ENCODE measurements at regions not wholly inside any gene's neighbourhood (a gene's known extent, or its start where the extent isn't known, plus 50 kb on each side); places are given as distances from the start of the nearest gene placed in this dataset.

GRCh38 chr11:134716582-134716981, 304.5 kb upstream of the B3GAT1 start:
- no peak for DNase-seq

GRCh38 chr11:134714021-134714656, 302.1 kb upstream of the B3GAT1 start:
- no peak for DNase-seq

GRCh38 chr11:134712228-134713145, 300.4 kb upstream of the B3GAT1 start:
- DNase-seq, result no peak

GRCh38 chr11:134711588-134711987, 299.5 kb upstream of the B3GAT1 start:
- no peak for DNase-seq

DNA sequence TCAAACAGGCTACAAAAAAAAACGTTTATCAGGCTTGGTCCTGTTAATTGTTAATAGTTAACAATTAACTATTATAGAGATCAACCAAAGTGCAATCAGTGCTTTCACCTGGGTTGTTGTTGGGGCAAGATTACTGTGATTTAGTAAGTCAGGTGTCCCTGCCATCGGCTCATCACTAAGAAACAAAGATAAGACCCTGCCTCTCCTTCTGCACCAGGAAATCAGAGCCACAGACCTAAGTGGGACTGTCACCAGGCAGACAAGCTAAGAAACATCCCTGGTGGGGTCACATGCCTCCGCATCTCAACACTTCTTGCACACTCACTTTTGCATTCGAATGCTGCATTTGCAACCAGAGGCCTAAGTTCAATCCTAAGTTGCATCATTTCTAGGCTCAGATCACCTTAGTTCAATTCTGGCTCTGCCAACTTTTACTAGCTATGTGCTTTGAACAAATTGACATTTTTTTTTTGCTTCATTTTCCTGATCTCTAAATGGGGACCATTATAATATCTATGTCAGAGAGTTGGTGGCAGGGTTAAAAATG, 298.9 kb upstream of the B3GAT1 start:
- DNase-seq, result no peak

GRCh38 chr11:134705858-134706257, 293.8 kb upstream of the B3GAT1 start:
- DNase-seq, result no peak

DNA sequence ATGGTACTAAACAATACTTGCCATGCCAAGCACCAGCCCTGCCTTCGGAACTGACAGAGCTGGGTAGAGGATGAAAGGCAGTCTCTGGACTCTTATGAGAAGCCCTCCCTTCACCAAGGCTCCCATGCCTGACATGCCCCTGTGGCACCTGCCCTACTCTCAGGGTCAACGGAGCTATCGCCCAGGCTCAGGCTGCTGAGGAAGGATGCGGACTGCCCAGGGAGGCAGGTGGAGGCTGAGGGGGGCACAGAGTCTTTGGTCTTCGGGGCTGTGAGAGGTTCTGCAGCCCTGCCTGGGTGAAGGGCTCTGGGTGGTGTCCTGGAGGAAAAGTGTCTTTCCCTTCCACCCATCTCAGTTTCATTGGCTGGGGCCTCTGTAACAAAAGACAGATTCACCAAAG, 290.8 kb upstream of the B3GAT1 start:
- no peak for DNase-seq

DNA sequence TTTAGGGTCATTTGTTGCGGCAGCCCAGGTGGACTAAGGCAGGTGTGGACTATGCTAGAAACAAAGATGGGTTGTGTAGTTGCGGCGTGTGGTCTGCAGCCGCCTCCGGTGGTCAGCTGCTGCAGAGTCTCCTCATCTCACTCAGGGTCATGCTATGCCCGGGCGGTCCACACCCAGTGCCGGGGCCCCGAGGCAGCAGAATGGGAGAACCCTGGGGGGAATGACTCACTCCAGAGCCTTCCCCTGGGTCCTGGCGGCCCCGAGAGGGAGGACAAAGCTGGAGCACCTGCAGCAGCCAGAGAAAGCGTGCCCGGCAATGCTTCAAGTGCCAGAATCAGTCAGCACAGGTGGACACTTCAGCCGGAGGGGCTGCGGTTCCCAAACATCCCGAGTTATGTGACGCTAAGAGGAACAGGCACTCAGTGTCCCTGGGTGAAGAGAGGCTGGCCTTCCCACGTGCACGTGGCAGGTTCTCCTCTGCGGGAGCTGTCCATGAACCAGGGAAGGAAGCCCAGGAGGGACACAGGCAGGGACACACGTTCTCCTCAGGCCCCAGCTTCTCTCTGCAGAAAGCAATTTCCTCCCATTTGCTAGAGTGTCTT, 289.6 kb upstream of the B3GAT1 start:
- DNase-seq, result no peak

- DNase-seq, result no peak
These were observed 288.1 kb upstream of the B3GAT1 start for GRCh38 chr11:134700101-134700640.

GRCh38 chr11:134696455-134696854, 284.4 kb upstream of the B3GAT1 start:
- DNase-seq, result no peak

DNA sequence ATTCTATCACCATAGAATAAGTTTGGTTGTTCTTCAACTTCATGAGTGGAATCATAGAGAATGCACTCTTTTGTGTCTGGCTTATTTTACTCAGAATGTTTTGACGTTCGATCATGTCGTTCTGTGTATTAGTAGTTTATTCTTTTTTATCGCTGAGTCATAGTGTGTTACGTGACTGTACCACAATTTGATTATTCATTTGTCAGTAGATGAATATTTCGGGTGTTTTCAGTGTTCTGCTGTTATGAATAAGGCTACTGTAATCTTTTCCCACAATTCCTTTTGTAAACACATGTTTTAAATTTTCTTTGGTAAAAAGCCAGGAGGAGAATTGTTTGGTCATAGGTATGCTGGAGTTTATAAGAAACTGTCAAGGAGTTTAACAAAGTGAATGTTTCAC, 279.9 kb upstream of the B3GAT1 start:
- DNase-seq, result no peak

DNA sequence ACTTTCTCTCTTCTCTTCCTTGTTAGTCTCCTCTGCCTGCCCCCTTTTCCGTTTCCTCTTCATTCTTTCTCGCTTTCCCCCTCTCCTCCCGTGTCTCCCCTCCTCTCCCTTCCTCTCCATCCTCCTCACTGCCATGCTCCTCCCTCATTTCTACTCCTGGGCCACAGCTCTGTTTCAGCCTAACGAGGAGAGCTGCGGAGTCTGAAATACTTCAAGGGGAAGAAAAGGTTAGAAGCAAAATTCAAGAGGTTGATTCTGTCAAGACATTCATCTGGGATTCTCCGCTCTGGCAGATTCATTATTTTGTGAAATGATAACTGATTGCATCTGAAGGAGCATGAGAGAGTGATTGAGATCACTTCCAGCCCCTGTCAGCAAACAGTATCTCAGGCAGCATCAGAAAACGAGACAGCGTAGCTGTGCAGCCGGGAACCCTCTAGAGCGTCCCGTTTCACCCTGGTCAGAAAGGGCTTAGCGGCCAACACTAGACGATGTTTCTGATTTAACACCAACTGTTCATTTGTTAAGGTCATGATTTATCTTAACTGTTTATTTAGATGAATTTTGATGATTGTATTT, 279.3 kb upstream of the B3GAT1 start:
- no peak for DNase-seq

- no peak for DNase-seq
These were observed 277.8 kb upstream of the B3GAT1 start for GRCh38 chr11:134689886-134690285.

DNA sequence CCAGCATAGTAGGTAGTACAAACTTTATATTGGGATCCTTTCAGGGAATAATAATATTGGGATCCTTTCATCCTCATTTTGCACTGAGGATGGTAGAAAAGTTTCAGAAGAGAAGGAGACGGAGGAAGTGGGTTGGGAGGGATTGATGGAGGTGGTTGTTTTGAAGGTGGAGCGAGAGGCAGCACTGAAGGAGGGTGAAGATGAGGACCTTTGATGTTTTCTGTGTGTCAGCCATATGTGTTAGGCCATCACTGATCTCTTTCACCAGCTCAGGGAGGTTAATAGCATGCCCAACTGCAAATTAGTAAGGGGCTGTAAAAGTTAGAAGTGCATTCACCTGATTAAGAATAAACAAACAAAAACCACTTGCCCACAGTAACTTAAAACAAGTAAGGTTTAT, 275.5 kb upstream of the B3GAT1 start:
- DNase-seq, result no peak

DNA sequence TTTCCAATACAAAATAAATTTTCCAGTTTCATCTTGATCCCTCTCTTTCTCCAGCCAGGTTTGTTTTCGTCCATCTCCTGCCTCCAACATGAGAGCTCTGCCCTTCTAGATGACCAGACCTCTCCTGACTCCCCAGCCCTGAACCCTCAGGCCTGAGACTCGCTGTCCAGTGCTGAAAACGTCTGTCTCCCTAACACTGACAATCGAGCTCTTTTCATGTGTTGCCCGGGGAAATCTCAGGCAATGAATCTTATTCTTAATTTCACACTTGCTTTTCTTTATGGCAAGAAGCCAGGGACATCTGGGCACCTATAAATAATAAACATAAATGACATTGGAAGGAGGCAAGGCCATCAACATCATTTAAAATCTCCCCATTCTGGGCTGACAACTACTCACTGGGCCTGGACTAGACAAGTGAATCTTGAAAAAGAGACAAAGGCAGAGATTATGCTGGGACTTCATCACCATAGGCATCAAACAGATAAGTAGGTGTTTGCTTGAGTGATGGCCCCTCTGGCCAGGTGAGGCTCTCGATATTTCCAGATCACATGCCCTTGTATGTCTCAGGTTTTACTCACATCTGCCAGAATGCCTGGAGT, 274.5 kb upstream of the B3GAT1 start:
- DNase-seq, result no peak

GRCh38 chr11:134685793-134686380, 273.8 kb upstream of the B3GAT1 start:
- no peak for DNase-seq

GRCh38 chr11:134684576-134684975, 272.5 kb upstream of the B3GAT1 start:
- DNase-seq, result no peak

DNA sequence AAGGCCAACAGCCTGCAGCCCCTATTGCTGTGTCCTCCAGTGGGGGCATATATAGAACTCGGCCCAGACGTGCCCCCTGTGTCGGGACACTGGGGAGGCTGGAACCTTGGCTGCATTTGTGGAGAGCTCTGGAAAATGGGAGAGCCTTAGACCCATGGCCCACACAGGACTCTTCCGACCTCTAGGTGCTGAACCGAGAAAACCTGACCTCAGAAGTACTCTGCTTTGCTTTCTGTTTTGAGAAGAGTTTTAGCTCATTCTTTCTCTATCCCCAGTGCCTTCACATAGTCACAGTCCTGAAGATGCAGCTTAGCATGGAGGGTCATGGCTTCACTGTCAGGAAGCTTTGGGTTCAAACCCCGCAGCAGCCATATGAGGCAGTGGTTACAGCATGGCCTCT, 271.8 kb upstream of the B3GAT1 start:
- no peak for DNase-seq

DNA sequence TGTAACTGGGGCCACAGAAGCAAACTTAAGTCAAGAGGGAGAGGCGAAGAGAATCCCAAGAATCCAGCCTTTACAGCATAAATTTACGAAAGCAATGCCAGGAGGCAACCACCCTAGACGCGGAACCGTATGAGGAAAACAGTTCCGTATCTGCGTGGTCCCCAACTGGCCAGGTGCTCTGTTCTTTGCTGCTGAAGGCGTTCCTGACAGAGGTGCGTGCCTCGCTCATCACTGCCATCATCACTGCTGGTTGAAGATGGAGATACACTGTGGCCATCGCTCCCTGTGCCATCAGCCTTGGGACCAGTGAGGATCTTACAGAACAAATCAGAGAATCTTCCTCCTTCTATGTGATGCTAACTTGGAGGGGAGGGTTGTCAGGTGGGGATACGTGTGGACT, 270.5 kb upstream of the B3GAT1 start:
- no peak for DNase-seq

DNA sequence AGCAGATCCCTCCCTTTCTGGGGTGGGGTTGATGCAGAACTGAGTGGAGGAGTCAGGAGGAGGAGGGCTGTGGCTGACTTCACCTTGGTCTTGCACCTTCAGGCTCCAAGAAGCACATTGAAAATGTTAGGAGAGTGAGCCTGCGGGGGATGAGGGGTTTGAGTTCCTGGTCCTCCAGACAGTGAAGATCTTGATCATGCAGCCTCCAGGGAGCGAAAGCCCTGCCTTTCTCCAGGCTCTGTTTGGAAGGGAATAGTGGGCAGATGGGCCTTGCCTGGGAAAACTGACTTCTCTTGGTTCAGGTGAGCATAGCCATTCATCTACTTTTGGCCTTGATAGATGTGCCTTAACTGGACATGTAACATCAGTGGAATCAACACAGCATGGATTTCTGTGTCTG, 267.6 kb upstream of the B3GAT1 start:
- DNase-seq, result no peak

DNA sequence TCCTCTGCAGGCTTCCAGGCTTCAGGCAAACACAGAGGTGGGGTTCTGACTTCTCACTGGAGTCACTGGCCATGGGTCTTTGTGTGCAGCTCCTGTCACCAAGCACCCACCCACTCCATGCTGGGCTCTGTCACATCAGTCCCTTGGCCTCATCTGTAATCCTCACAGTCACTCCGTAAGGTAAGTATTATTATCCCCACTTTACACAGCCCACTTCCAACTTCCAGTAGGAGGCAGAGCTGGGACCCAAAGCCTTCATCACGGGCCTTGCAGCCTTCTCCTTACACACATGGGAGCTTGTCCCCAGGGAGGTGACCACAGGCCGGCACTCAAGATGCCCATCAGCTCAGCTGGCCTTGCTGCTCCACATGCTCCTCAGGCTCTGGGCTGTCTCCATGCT, 266.7 kb upstream of the B3GAT1 start:
- DNase-seq, result no peak

DNA sequence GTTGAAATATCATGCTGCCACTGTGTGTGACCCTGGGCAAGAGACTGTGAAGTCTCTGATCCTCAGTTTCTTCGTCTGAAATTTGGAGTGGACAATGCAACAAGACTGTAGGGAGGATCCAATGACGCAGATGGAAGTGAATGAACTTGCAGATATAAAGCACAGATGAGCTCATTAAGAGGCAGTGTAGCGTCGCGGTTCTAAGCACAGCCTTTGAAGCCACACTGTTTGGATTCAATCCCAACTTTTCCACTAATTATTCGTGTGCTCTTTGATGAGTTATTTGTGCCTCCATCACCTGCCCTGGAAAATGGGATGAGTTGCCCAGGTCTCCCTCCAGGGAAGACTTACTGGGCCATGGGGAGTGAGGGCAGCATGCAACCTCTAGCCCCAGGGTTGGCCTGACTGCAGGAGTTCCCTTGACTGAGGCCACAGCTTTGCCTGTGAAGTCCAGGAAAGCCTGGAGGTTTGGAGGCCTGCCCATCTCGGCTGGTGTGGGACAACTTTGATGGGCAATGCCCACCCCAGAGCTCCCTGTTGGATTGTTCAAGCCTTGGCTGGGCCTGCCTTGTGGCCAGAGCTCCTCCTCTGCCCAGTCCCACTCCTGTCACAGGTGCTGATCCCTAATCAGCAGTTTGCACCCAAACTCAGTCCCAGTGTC, 266.0 kb upstream of the B3GAT1 start:
- DNase-seq, result no peak

All from CD4-positive, alpha-beta T cell treated with Interleukin-10 for 1 hour (primary cell).